Endothelial cell of umbilical vein (primary cell): ENCODE measurements at regions not wholly inside any gene's neighbourhood (a gene's known extent, or its start where the extent isn't known, plus 50 kb on each side); places are given as distances from the start of the nearest gene placed in this dataset.

Source experiments
- BruUV-seq: library from RNA; stranded (reverse); fragments of 400-500 nt; replicated peaks from 2 replicates; lab custom pipeline; 2021; lab: Mats Ljungman, UMichigan
- CTCF ChIA-PET: fragments of 300-600, 350-600 bp; sonication (Branson Sonifier 250); formaldehyde crosslinking; loops from one replicate; lab custom pipeline; 2021; ENCODE audit warnings: antibody characterized with exemption, inconsistent platforms; lab: Charles Lee
- POLR2A ChIA-PET: fragments of 300-600, 350-600 bp; sonication (Branson Sonifier 250); formaldehyde crosslinking; loops from one replicate; lab custom pipeline; 2021; ENCODE audit warnings: antibody characterized with exemption, inconsistent platforms; lab: Charles Lee
- DNase-seq: peaks from one replicate; pipeline ENCODE4 v3.0.0-alpha.2; 2011; ENCODE audit warnings: low read depth, low spot score
- FAIRE-seq: peaks from 2 replicates; lab custom pipeline; 2011; peaks lifted over from hg19 to GRCh38; lab: Jason Lieb, UNC
- H2AFZ ChIP-seq: 2 replicates; pipeline ENCODE4 v1.6.0; 2012; ENCODE audit warnings: low read depth, low read length, control low read depth, inconsistent platforms
- H3K27ac ChIP-seq: 2 replicates; pipeline ENCODE4 v1.5.1; 2011; ENCODE audit warnings: low read depth, mild to moderate bottlenecking, control low read depth, low read length, moderate library complexity; ENCODE audit not compliant: insufficient read depth
- H3K27me3 ChIP-seq, 2 experiments: 2 replicates each; pipeline versions ENCODE4 v1.6.0 to v1.6.1; 2011; ENCODE audit warnings: low read length in 2 of 2, mixed read lengths in 1 of 2; ENCODE audit not compliant: control insufficient read depth in 2 of 2, insufficient read depth in 2 of 2
- H3K36me3 ChIP-seq, 2 experiments: 2 replicates in 1 of 2; 3 replicates in 1 of 2; pipeline ENCODE4 v1.5.1; 2011; ENCODE audit warnings: low read length in 2 of 2, mild to moderate bottlenecking in 1 of 2, moderate library complexity in 1 of 2; ENCODE audit not compliant: control insufficient read depth in 2 of 2, insufficient read depth in 2 of 2; ENCODE audit errors: extremely low read depth in 1 of 2
- H3K4me1 ChIP-seq: 3 replicates; pipeline ENCODE4 v1.5.1; 2011; ENCODE audit warnings: mild to moderate bottlenecking, low read length; ENCODE audit not compliant: control insufficient read depth, insufficient read depth; ENCODE audit errors: extremely low read depth
- H3K4me2 ChIP-seq: 2 replicates; pipeline ENCODE4 v1.6.1; 2011; ENCODE audit warnings: low read length, control low read depth, mixed read lengths; ENCODE audit not compliant: insufficient read depth
- H3K4me3 ChIP-seq, 3 experiments: fragments of 200-600 bp in 1 of 3; sonication (generic), shearing (Covaris generic) in 1 of 3; replicated peaks in 1 of 3; 2 replicates each; pipeline ENCODE4 v1.5.1; 2011 to 2016; ENCODE audit warnings: control low read depth in 3 of 3, low read length in 3 of 3, mild to moderate bottlenecking in 2 of 3, inconsistent platforms in 1 of 3, low read depth in 1 of 3, moderate library complexity in 1 of 3; ENCODE audit not compliant: insufficient read depth in 1 of 3
- H3K79me2 ChIP-seq: 2 replicates; pipeline ENCODE4 v1.6.0; 2012; ENCODE audit warnings: low read length, inconsistent platforms; ENCODE audit not compliant: control insufficient read depth, insufficient read depth
- H3K9ac ChIP-seq: replicated peaks from 2 replicates; pipeline ENCODE3; 2011; ENCODE audit warnings: low read length, control low read depth; ENCODE audit not compliant: insufficient read depth; ENCODE audit errors: extremely low read depth
- H3K9me1 ChIP-seq: replicated peaks from 3 replicates; pipeline ENCODE4 v1.6.0; 2011; ENCODE audit warnings: mild to moderate bottlenecking, low read length; ENCODE audit not compliant: control insufficient read depth, insufficient read depth; ENCODE audit errors: extremely low read depth
- H3K9me3 ChIP-seq: replicated peaks from 2 replicates; pipeline ENCODE4 v1.5.1; 2012; ENCODE audit warnings: low read length, inconsistent platforms; ENCODE audit not compliant: control insufficient read depth, insufficient read depth
- H4K20me1 ChIP-seq: replicated peaks from 2 replicates; pipeline ENCODE3; 2011; ENCODE audit warnings: mild to moderate bottlenecking, low read length; ENCODE audit not compliant: control insufficient read depth, insufficient read depth; ENCODE audit errors: extremely low read depth
- EZH2 ChIP-seq: IDR thresholded peaks from 2 replicates; pipeline ENCODE4 v1.6.1; 2012; ENCODE audit warnings: borderline replicate concordance, low read depth, mild to moderate bottlenecking, moderate library complexity, low read length, inconsistent platforms; ENCODE audit not compliant: severe bottlenecking
- FOS ChIP-seq: IDR thresholded peaks from 2 replicates; pipeline ENCODE4 v1.6.1; 2011; ENCODE audit warnings: mild to moderate bottlenecking, low read length, moderate library complexity, borderline replicate concordance; ENCODE audit not compliant: insufficient read depth
- GATA2 ChIP-seq: IDR thresholded peaks from 2 replicates; pipeline ENCODE4 v1.7.0; 2011; ENCODE audit warnings: low read depth, mild to moderate bottlenecking, moderate library complexity, mixed read lengths, low read length; ENCODE audit not compliant: insufficient read length, insufficient read depth
- JUN ChIP-seq: IDR thresholded peaks from 2 replicates; pipeline ENCODE4 v1.6.1; 2011; ENCODE audit warnings: borderline replicate concordance, low read depth; ENCODE audit not compliant: insufficient read length, insufficient read depth
- MYC ChIP-seq: IDR thresholded peaks from one replicate; pipeline ENCODE4 v1.6.1; 2011; ENCODE audit warnings: mild to moderate bottlenecking, low read depth, low read length
- POLR2A ChIP-seq: IDR thresholded peaks from 2 replicates; pipeline ENCODE4 v1.6.1; 2012; ENCODE audit warnings: low read depth, mild to moderate bottlenecking, control low read depth, low read length
- POLR2AphosphoS5 ChIP-seq: IDR thresholded peaks from 2 replicates; pipeline ENCODE4 v1.6.1; 2012; ENCODE audit warnings: low read depth, mild to moderate bottlenecking, control low read depth, low read length, moderate library complexity; ENCODE audit not compliant: insufficient read depth
- dilution Hi-C: fragments of 300-500 bp; cut with MboI; formaldehyde crosslinking; loops from one replicate; pipeline ENCODE4 v1.15.0; 2019; ENCODE audit warnings: low sequenced_read_pairs; ENCODE audit not compliant: extremely low pct_ligation_motif_present
- intact Hi-C: fragments of 100-400 bp; cut with micrococcal nuclease; formaldehyde crosslinking; loops from one replicate; pipeline ENCODE4 v1.10.0; 2022
- TF ChIP-seq, protein P1 (sequence below): IDR thresholded peaks from 2 replicates; pipeline ENCODE4 v1.6.1; 2011; ENCODE audit not compliant: insufficient read depth, insufficient read length
- TF ChIP-seq, protein P2 (sequence below), 2 donors: IDR thresholded peaks; 1 replicate in 1 of 2; 2 replicates in 1 of 2; pipeline ENCODE4 v1.5.1; 2011; ENCODE audit warnings: low read length in 2 of 2, mild to moderate bottlenecking in 2 of 2, moderate library complexity in 2 of 2, control low read depth in 1 of 2, inconsistent platforms in 1 of 2, low read depth in 1 of 2; ENCODE audit not compliant: insufficient read depth in 1 of 2; ENCODE audit errors: extremely low read depth in 1 of 2

DNA sequence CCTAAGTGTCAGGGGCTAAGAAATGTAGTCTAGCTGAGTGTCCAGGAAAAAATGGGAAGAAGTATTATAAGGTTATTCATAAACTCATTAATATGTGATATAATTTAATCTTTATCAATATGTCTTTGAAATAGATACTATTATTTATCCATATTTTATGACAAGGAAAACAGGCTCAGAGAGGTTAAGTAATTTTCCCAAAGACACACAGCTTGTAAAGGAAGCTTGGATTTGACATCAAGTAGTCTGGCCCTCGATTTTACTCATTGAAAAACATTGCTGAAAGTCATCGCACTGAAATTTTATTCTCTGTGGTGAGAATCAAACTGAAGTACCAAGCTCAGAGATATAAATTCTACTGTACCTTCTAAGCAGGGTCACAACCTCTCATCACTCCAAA is 276.9 kb downstream of the MSX2 start:
- intact Hi-C loops, result no loop called here
- H3K4me1 ChIP-seq, result no peaks in the 10 kb centered on the region
- FAIRE-seq, result no peak
- no peaks in the 10 kb centered on the region for H3K9me1 ChIP-seq
- ChIA-PET POLR2A (no interaction called here), CTCF (no interaction called here)
- no peak for TF ChIP-seq GATA2
- no peak for TF ChIP-seq POLR2AphosphoS5
- no peak for TF ChIP-seq FOS
- TF ChIP-seq, protein P1, sequence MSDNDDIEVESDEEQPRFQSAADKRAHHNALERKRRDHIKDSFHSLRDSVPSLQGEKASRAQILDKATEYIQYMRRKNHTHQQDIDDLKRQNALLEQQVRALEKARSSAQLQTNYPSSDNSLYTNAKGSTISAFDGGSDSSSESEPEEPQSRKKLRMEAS, result no peak
- TF ChIP-seq POLR2A, result no peak
- no peak for TF ChIP-seq EZH2
- TF ChIP-seq MYC, result no peak
- TF ChIP-seq, protein P2, sequence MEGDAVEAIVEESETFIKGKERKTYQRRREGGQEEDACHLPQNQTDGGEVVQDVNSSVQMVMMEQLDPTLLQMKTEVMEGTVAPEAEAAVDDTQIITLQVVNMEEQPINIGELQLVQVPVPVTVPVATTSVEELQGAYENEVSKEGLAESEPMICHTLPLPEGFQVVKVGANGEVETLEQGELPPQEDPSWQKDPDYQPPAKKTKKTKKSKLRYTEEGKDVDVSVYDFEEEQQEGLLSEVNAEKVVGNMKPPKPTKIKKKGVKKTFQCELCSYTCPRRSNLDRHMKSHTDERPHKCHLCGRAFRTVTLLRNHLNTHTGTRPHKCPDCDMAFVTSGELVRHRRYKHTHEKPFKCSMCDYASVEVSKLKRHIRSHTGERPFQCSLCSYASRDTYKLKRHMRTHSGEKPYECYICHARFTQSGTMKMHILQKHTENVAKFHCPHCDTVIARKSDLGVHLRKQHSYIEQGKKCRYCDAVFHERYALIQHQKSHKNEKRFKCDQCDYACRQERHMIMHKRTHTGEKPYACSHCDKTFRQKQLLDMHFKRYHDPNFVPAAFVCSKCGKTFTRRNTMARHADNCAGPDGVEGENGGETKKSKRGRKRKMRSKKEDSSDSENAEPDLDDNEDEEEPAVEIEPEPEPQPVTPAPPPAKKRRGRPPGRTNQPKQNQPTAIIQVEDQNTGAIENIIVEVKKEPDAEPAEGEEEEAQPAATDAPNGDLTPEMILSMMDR (IDR thresholded peaks at IDR 0.05; ENCODE audit: extremely low read depth in 1 of 2, insufficient read depth in 1 of 2, low read depth in 1 of 2, low read length in 2 of 2), result no peak
- no peak for TF ChIP-seq JUN
- no peak overlapping the region for H3K27ac ChIP-seq
- no peaks in the 10 kb centered on the region for H3K36me3 ChIP-seq
- no peak overlapping the region for H3K4me3 ChIP-seq
- H3K9ac ChIP-seq, result no peak overlapping the region
- H4K20me1 ChIP-seq, result no peaks in the 10 kb centered on the region
- no TSS peak for BruUV-seq
- no peak for DNase-seq
- H3K79me2 ChIP-seq, result no peaks in the 10 kb centered on the region
- dilution Hi-C loops, result no loop called here
- H3K4me2 ChIP-seq, result no peak overlapping the region
- H2AFZ ChIP-seq, result no peak overlapping the region
- H3K9me3 ChIP-seq, result peaks cover 3% of the 10 kb centered on the region
- no peaks in the 10 kb centered on the region for H3K27me3 ChIP-seq
